HCT116 (cell line): ENCODE measurements at regions not wholly inside any gene's neighbourhood (a gene's known extent, or its start where the extent isn't known, plus 50 kb on each side); places are given as distances from the start of the nearest gene placed in this dataset.

Source experiments
- ATAC-seq: fragments of 200-7000 bp; cut with Tn5 transposase; 2 replicates; pipeline ENCODE4 v1.9.1; 2020; ENCODE audit warnings: mild to moderate bottlenecking, moderate library complexity
- BruUV-seq: library from RNA; stranded (reverse); fragments of 400-500 nt; replicated peaks from 2 replicates; lab custom pipeline; 2021; lab: Mats Ljungman, UMichigan
- CTCF ChIA-PET: fragments of 300-600 bp; sonication (Branson Sonifier 250); formaldehyde crosslinking; loops from one replicate; lab custom pipeline; 2021; ENCODE audit warnings: antibody characterized with exemption; lab: Charles Lee
- POLR2A ChIA-PET: fragments of 300-600, 350-600 bp; sonication (Branson Sonifier 250); formaldehyde crosslinking; loops from one replicate; lab custom pipeline; 2021; ENCODE audit warnings: antibody characterized with exemption; lab: Charles Lee
- RAD21 ChIA-PET, 2 experiments: fragments of 300-600 bp; sonication (Branson Sonifier 250); formaldehyde crosslinking; loops; one replicate each; lab custom pipeline; 2023; ENCODE audit warnings: low total read pairs in 2 of 2; ENCODE audit not compliant: uncharacterized antibody in 2 of 2, unreplicated experiment in 2 of 2, low non-redundant PET in 1 of 2; lab: Charles Lee
- DNase-seq: peaks from one replicate; pipeline ENCODE4 v3.0.0-alpha.2; 2010; ENCODE audit warnings: low read depth, low spot score
- H2AFZ ChIP-seq: fragments of 200-600 bp; shearing (Covaris generic), sonication (generic); 2 replicates; pipeline ENCODE4 v1.6.1; 2017; ENCODE audit warnings: low read depth, mixed run types, mixed read lengths, antibody characterized with exemption, low read length; ENCODE audit not compliant: poor library complexity, severe bottlenecking
- H3K27ac ChIP-seq: 2 replicates; pipeline ENCODE4 v1.5.1; 2012; ENCODE audit warnings: low read depth, low read length
- H3K27me3 ChIP-seq: fragments of 200-600 bp; sonication (generic); 2 replicates; pipeline ENCODE4 v1.6.1; 2016; ENCODE audit warnings: mixed run types, low read length, mixed read lengths; ENCODE audit not compliant: insufficient read depth
- H3K36me3 ChIP-seq, 2 experiments: fragments of 200-500 bp in 1 of 2; fragments of 200-600 bp in 1 of 2; sonication (Bioruptor generic) in 1 of 2; sonication (generic) in 1 of 2; 2 replicates each; pipeline versions ENCODE4 v1.5.1 to v1.6.1; 2014 to 2016; ENCODE audit warnings: low read length in 2 of 2, inconsistent platforms in 1 of 2, mixed read lengths in 1 of 2, mixed run types in 1 of 2; ENCODE audit not compliant: insufficient read depth in 2 of 2, control insufficient read depth in 1 of 2
- H3K4me1 ChIP-seq, 2 experiments: fragments of 200-600 bp in 1 of 2; sonication (generic) in 1 of 2; 2 replicates each; pipeline versions ENCODE4 v1.5.1 to v1.6.1; 2012 to 2017; ENCODE audit warnings: low read length in 2 of 2, inconsistent platforms in 1 of 2, mild to moderate bottlenecking in 1 of 2, mixed read lengths in 1 of 2, mixed run types in 1 of 2, moderate library complexity in 1 of 2; ENCODE audit not compliant: insufficient read depth in 2 of 2, control insufficient read depth in 1 of 2
- H3K4me2 ChIP-seq: fragments of 200-600 bp; sonication (generic); 2 replicates; pipeline ENCODE4 v1.6.1; 2017; ENCODE audit warnings: mixed run types, low read length, mixed read lengths
- H3K4me3 ChIP-seq, 2 experiments: fragments of 200-600 bp in 1 of 2; sonication (generic) in 1 of 2; replicated peaks in 1 of 2; 2 replicates each; pipeline ENCODE4 v1.5.1; 2011 to 2016; ENCODE audit warnings: low read length in 2 of 2, control low read depth in 1 of 2, low read depth in 1 of 2, mild to moderate bottlenecking in 1 of 2, mixed read lengths in 1 of 2, mixed run types in 1 of 2
- H3K79me2 ChIP-seq: fragments of 200-600 bp; sonication (generic); 2 replicates; pipeline ENCODE4 v1.6.1; 2017; ENCODE audit warnings: mild to moderate bottlenecking, mixed run types, low read length, moderate library complexity, mixed read lengths; ENCODE audit not compliant: insufficient read depth
- H3K9ac ChIP-seq: fragments of 200-600 bp; sonication (generic); 2 replicates; pipeline ENCODE4 v1.6.1; 2016; ENCODE audit warnings: low read length, mixed read lengths
- H3K9me2 ChIP-seq: fragments of 200-600 bp; sonication (generic), shearing (Covaris generic); 2 replicates; pipeline ENCODE4 v1.6.1; 2017; ENCODE audit warnings: mixed run types, mild to moderate bottlenecking, moderate library complexity; ENCODE audit not compliant: insufficient read depth
- H3K9me3 ChIP-seq, 2 experiments: fragments of 200-500 bp in 1 of 2; fragments of 200-600 bp in 1 of 2; sonication (Bioruptor generic) in 1 of 2; sonication (generic) in 1 of 2; 2 replicates each; pipeline ENCODE4 v1.6.1; 2014 to 2017; ENCODE audit warnings: low read length in 2 of 2, mixed read lengths in 2 of 2, inconsistent platforms in 1 of 2, low read depth in 1 of 2, mild to moderate bottlenecking in 1 of 2, mixed run types in 1 of 2, moderate library complexity in 1 of 2; ENCODE audit not compliant: control insufficient read depth in 1 of 2, insufficient read depth in 1 of 2
- H4K20me1 ChIP-seq: fragments of 200-600 bp; sonication (generic), shearing (Covaris generic); 2 replicates; pipeline ENCODE4 v1.6.1; 2017; ENCODE audit warnings: mixed run types, mild to moderate bottlenecking, moderate library complexity; ENCODE audit not compliant: insufficient read depth
- ATF3 ChIP-seq: IDR thresholded peaks from 2 replicates; pipeline ENCODE4 v1.6.1; 2012
- CBX3 ChIP-seq: IDR thresholded peaks from 2 replicates; pipeline ENCODE4 v1.6.1; 2012; ENCODE audit warnings: low read depth
- CEBPB ChIP-seq: IDR thresholded peaks from 2 replicates; pipeline ENCODE4 v1.6.1; 2012; ENCODE audit warnings: low read depth
- EZH2 ChIP-seq: fragments of 200-600 bp; sonication (generic); IDR thresholded peaks from 2 replicates; pipeline ENCODE4 v1.6.1; 2017; ENCODE audit warnings: antibody characterized with exemption, mixed run types
- EZH2phosphoT487 ChIP-seq: fragments of 200-600 bp; IDR thresholded peaks from 2 replicates; pipeline ENCODE4 v1.6.1; 2018; ENCODE audit warnings: antibody characterized with exemption, borderline replicate concordance
- MAX ChIP-seq: IDR thresholded peaks from 2 replicates; pipeline ENCODE4 v1.6.1; 2012
- POLR2A ChIP-seq: IDR thresholded peaks from 2 replicates; pipeline ENCODE4 v1.7.0; 2011; ENCODE audit warnings: borderline replicate concordance; ENCODE audit not compliant: insufficient read depth, insufficient read length; ENCODE audit errors: extremely low read depth
- POLR2AphosphoS5 ChIP-seq: IDR thresholded peaks from 2 replicates; pipeline ENCODE4 v1.6.1; 2011; ENCODE audit warnings: mild to moderate bottlenecking, low read depth, low read length, moderate library complexity
- SIN3A ChIP-seq: IDR thresholded peaks from 2 replicates; pipeline ENCODE4 v1.6.1; 2012; ENCODE audit warnings: low read depth
- TCF7L2 ChIP-seq: IDR thresholded peaks from 2 replicates; pipeline ENCODE4 v1.7.0; 2011; ENCODE audit warnings: borderline replicate concordance, inconsistent platforms; ENCODE audit not compliant: insufficient read depth, insufficient read length; ENCODE audit errors: extremely low read depth
- YY1 ChIP-seq: IDR thresholded peaks from 2 replicates; pipeline ENCODE4 v1.6.1; 2011; ENCODE audit warnings: low read length, low read depth, moderate library complexity, mild to moderate bottlenecking; ENCODE audit not compliant: insufficient replicate concordance; ENCODE audit errors: extremely low read depth
- ZBTB33 ChIP-seq: IDR thresholded peaks from 2 replicates; pipeline ENCODE4 v1.6.1; 2011; ENCODE audit warnings: mild to moderate bottlenecking, low read length, moderate library complexity; ENCODE audit not compliant: insufficient replicate concordance; ENCODE audit errors: extremely low read depth
- ZFX ChIP-seq: fragments of 450-650 bp; IDR thresholded peaks from 2 replicates; pipeline ENCODE4 v1.6.1; 2017
- intact Hi-C: fragments of 100-400 bp; cut with micrococcal nuclease; formaldehyde crosslinking; loops from 2 replicates; pipeline ENCODE4 v1.10.0; 2022
- TF ChIP-seq, protein P1 (sequence below), 3 experiments: fragments of 200-600 bp in 1 of 3; sonication (generic) in 1 of 3; IDR thresholded peaks in 2 of 3; conservative IDR thresholded peaks in 1 of 3; 2 replicates each; pipeline ENCODE4 v1.5.1; 2012 to 2017; ENCODE audit warnings: low read depth in 2 of 3, low read length in 2 of 3, antibody characterized with exemption in 1 of 3, borderline replicate concordance in 1 of 3, control low read depth in 1 of 3, mild to moderate bottlenecking in 1 of 3, mixed read lengths in 1 of 3, mixed run types in 1 of 3, moderate library complexity in 1 of 3; ENCODE audit not compliant: insufficient read depth in 1 of 3
- TF ChIP-seq, protein P2 (sequence below): IDR thresholded peaks from 2 replicates; pipeline ENCODE4 v1.6.1; 2012; ENCODE audit warnings: low read depth

- no peaks in the 10 kb centered on the region for H3K36me3 ChIP-seq
- no peaks in the 10 kb centered on the region for H3K4me1 ChIP-seq
- TF ChIP-seq, protein P1, sequence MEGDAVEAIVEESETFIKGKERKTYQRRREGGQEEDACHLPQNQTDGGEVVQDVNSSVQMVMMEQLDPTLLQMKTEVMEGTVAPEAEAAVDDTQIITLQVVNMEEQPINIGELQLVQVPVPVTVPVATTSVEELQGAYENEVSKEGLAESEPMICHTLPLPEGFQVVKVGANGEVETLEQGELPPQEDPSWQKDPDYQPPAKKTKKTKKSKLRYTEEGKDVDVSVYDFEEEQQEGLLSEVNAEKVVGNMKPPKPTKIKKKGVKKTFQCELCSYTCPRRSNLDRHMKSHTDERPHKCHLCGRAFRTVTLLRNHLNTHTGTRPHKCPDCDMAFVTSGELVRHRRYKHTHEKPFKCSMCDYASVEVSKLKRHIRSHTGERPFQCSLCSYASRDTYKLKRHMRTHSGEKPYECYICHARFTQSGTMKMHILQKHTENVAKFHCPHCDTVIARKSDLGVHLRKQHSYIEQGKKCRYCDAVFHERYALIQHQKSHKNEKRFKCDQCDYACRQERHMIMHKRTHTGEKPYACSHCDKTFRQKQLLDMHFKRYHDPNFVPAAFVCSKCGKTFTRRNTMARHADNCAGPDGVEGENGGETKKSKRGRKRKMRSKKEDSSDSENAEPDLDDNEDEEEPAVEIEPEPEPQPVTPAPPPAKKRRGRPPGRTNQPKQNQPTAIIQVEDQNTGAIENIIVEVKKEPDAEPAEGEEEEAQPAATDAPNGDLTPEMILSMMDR (IDR thresholded peaks at IDR 0.05 in 2 of 3, conservative IDR thresholded peaks at IDR 0.05 in 1 of 3; ENCODE audit: borderline replicate concordance in 1 of 3, insufficient read depth in 1 of 3, low read depth in 2 of 3, low read length in 2 of 3): no peak
- TF ChIP-seq ZFX (no peak), CBX3 (no peak), SIN3A (no peak), ZBTB33 (no peak), POLR2AphosphoS5 (no peak), TCF7L2 (no peak), CEBPB (no peak), MAX (no peak), EZH2phosphoT487 (no peak), ATF3 (no peak), YY1 (no peak), POLR2A (no peak), EZH2 (no peak)
- TF ChIP-seq, protein P2, sequence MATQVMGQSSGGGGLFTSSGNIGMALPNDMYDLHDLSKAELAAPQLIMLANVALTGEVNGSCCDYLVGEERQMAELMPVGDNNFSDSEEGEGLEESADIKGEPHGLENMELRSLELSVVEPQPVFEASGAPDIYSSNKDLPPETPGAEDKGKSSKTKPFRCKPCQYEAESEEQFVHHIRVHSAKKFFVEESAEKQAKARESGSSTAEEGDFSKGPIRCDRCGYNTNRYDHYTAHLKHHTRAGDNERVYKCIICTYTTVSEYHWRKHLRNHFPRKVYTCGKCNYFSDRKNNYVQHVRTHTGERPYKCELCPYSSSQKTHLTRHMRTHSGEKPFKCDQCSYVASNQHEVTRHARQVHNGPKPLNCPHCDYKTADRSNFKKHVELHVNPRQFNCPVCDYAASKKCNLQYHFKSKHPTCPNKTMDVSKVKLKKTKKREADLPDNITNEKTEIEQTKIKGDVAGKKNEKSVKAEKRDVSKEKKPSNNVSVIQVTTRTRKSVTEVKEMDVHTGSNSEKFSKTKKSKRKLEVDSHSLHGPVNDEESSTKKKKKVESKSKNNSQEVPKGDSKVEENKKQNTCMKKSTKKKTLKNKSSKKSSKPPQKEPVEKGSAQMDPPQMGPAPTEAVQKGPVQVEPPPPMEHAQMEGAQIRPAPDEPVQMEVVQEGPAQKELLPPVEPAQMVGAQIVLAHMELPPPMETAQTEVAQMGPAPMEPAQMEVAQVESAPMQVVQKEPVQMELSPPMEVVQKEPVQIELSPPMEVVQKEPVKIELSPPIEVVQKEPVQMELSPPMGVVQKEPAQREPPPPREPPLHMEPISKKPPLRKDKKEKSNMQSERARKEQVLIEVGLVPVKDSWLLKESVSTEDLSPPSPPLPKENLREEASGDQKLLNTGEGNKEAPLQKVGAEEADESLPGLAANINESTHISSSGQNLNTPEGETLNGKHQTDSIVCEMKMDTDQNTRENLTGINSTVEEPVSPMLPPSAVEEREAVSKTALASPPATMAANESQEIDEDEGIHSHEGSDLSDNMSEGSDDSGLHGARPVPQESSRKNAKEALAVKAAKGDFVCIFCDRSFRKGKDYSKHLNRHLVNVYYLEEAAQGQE: no peak
- ChIA-PET POLR2A (no interaction called here), CTCF (no interaction called here), RAD21 (no interaction called here)
- H3K27ac ChIP-seq: no peak overlapping the region
- no peak overlapping the region for H3K4me2 ChIP-seq
- intact Hi-C loops: no loop called here
- H3K9ac ChIP-seq: no peak overlapping the region
- DNase-seq: no peak
- no peak for ATAC-seq
- H2AFZ ChIP-seq: no peak overlapping the region
- no peaks in the 10 kb centered on the region for H3K9me3 ChIP-seq
- no peaks in the 10 kb centered on the region for H3K79me2 ChIP-seq
- no peaks in the 10 kb centered on the region for H3K27me3 ChIP-seq
- no peak overlapping the region for H3K4me3 ChIP-seq
- no peaks in the 10 kb centered on the region for H3K9me2 ChIP-seq
- no peaks in the 10 kb centered on the region for H4K20me1 ChIP-seq
- no TSS peak for BruUV-seq
Measured at GRCh38 chr14:101681795-101682194, 79.7 kb upstream of the PPP2R5C start.
